Mesothelial cell of epicardium (in vitro differentiated cells): ENCODE measurements at regions not wholly inside any gene's neighbourhood (a gene's known extent, or its start where the extent isn't known, plus 50 kb on each side); places are given as distances from the start of the nearest gene placed in this dataset.

Source experiments
- DNase-seq, 2 experiments: peaks; one replicate each; pipeline ENCODE4 v3.0.0; 2021; ENCODE audit warnings: low spot score in 2 of 2; ENCODE audit not compliant: unreplicated experiment in 2 of 2
- H3K27ac Mint-ChIP-seq: 2 replicates; pipeline ENCODE4 v1.8.0; 2021; ENCODE audit warnings: mixed read lengths
- H3K27me3 Mint-ChIP-seq: 2 replicates; pipeline ENCODE4 v1.8.0; 2021; ENCODE audit warnings: low read depth, mixed read lengths
- H3K36me3 Mint-ChIP-seq: 2 replicates; pipeline ENCODE4 v1.8.0; 2021; ENCODE audit warnings: mixed read lengths
- H3K4me1 Mint-ChIP-seq: 2 replicates; pipeline ENCODE4 v1.8.0; 2021; ENCODE audit warnings: mixed read lengths
- H3K4me3 Mint-ChIP-seq: 2 replicates; pipeline ENCODE4 v1.8.0; 2021; ENCODE audit warnings: mild to moderate bottlenecking, moderate library complexity, mixed read lengths
- H3K9me3 Mint-ChIP-seq: 2 replicates; pipeline ENCODE4 v1.8.0; 2021; ENCODE audit warnings: mixed read lengths
- TF ChIP-seq, protein P1 (sequence below): fragments of 200-600 bp; sonication (generic); IDR thresholded peaks from one replicate; pipeline ENCODE4 v1.5.0; 2021; ENCODE audit warnings: antibody characterized with exemption; ENCODE audit not compliant: unreplicated experiment

DNA sequence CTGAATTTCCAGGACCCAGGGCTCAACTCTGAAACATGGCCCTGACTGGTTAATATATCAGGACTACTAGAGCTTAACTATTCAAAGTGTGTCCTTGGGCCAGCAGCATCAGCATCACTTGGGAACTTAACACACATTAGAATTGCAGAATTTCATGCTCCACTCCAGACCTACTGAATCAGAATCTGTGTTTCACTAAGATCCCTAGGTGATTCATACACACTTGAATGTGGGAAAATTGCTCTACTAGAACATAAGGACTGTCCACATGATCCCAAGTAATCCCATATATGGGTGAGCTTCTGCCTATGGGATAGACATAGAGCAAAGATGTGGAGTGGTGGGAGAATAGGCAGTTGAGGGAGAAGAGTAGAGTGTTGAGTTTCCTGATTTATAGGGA is 192.5 kb upstream of the CLNK start:
- H3K27ac Mint-ChIP-seq: no peak overlapping the region
- no peaks in the 10 kb centered on the region for H3K27me3 Mint-ChIP-seq
- H3K9me3 Mint-ChIP-seq: no peaks in the 10 kb centered on the region
- no peak overlapping the region for H3K4me3 Mint-ChIP-seq
- DNase-seq: no peak
- H3K36me3 Mint-ChIP-seq: no peaks in the 10 kb centered on the region
- TF ChIP-seq, protein P1, sequence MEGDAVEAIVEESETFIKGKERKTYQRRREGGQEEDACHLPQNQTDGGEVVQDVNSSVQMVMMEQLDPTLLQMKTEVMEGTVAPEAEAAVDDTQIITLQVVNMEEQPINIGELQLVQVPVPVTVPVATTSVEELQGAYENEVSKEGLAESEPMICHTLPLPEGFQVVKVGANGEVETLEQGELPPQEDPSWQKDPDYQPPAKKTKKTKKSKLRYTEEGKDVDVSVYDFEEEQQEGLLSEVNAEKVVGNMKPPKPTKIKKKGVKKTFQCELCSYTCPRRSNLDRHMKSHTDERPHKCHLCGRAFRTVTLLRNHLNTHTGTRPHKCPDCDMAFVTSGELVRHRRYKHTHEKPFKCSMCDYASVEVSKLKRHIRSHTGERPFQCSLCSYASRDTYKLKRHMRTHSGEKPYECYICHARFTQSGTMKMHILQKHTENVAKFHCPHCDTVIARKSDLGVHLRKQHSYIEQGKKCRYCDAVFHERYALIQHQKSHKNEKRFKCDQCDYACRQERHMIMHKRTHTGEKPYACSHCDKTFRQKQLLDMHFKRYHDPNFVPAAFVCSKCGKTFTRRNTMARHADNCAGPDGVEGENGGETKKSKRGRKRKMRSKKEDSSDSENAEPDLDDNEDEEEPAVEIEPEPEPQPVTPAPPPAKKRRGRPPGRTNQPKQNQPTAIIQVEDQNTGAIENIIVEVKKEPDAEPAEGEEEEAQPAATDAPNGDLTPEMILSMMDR: no peak
- peaks cover 2% of the 10 kb centered on the region for H3K4me1 Mint-ChIP-seq

DNA sequence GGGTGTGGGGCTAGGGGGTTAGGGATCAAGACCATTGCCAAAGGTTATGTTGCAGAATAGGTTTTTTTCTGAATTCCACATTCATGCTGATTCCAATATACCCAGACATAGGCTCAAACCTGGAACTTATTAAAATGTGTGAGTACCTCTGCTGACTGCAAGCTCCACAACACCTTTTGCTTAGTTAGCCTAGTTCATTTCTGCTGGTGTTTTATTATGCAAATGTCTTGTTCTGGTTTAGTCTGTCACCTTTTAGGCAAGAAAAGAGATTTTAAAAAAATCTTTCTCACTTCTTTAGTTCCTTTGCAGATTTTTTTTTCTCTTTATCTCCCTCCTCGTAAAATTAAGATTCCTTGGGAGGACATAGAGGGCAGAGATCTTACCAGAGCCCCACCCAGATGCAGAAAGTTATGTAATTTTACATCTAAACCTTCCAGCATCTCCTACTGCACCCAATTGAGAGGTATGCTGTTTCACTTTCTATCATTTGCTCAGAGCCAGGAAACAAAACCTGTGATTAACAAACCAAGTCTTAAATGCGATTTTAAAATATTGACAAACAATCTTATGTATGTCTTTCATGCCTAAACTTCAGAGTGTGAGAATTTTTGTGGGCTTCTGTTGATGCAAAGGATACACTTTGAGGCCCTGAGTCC is 190.7 kb upstream of the CLNK start:
- no peak overlapping the region for H3K4me3 Mint-ChIP-seq
- no peaks in the 10 kb centered on the region for H3K9me3 Mint-ChIP-seq
- no peak overlapping the region for H3K27ac Mint-ChIP-seq
- H3K4me1 Mint-ChIP-seq: peaks cover 2% of the 10 kb centered on the region
- DNase-seq: no peak
- H3K36me3 Mint-ChIP-seq: no peaks in the 10 kb centered on the region
- TF ChIP-seq, protein P1: no peak
- H3K27me3 Mint-ChIP-seq: no peaks in the 10 kb centered on the region

DNA sequence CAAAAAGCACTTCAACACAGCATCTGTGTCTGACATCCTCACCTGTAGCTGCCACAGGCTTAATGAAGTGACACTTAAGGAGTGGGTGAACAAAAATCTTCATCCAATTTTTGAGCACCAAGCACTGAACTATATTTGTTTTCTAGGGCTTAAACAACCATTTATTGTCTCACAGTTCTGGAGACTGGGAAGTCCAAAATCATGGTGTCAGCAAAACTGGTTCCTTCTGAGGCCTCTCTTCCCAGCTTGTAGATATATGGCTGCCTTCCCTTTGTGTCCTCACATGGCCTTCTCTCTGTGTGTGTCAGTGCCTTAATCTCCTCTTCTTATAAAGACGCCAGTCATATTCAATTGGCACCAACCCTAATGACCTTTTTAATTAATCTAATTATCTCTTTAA is 189.2 kb upstream of the CLNK start:
- peaks cover 2% of the 10 kb centered on the region for H3K4me1 Mint-ChIP-seq
- no peaks in the 10 kb centered on the region for H3K9me3 Mint-ChIP-seq
- TF ChIP-seq, protein P1: no peak
- no peak overlapping the region for H3K27ac Mint-ChIP-seq
- no peaks in the 10 kb centered on the region for H3K36me3 Mint-ChIP-seq
- no peaks in the 10 kb centered on the region for H3K27me3 Mint-ChIP-seq
- no peak overlapping the region for H3K4me3 Mint-ChIP-seq
- no peak for DNase-seq

DNA sequence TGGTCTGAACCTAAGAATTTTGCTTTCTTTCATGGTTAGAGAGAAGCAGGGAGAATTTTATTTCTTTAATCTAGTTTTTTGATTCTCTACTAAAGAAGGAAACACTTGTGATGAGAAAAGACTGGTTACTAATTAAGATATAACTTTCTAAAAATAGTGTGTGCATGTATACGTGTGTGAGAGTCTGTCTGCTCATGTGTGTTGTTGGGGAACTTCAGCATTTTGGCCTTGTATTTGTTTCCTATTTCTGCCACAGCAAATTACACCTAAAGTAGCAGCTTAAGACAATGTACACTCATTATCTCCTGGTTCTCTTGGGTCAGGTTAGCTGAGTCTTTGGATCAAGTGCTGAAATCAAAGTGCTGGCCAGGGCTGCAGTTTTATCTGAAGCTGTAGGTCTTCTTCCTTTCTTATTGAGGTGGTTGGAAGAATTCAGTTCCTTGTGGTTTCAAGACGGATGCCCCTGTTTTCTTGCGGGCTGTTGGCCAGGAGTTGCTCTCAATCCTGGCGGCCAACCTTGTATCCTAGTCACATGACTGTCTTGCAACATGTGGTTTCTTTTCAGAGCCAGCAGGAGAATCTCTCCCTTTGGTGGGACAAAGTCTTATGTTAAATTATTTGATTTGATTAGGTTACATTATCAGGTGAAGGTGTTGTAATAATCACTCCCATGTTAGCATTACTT is 188.4 kb upstream of the CLNK start:
- no peak overlapping the region for H3K27ac Mint-ChIP-seq
- no peaks in the 10 kb centered on the region for H3K27me3 Mint-ChIP-seq
- TF ChIP-seq, protein P1: no peak
- no peak overlapping the region for H3K4me3 Mint-ChIP-seq
- H3K9me3 Mint-ChIP-seq: peaks cover 2% of the 10 kb centered on the region
- H3K36me3 Mint-ChIP-seq: no peaks in the 10 kb centered on the region
- peaks cover 2% of the 10 kb centered on the region for H3K4me1 Mint-ChIP-seq
- no peak for DNase-seq

DNA sequence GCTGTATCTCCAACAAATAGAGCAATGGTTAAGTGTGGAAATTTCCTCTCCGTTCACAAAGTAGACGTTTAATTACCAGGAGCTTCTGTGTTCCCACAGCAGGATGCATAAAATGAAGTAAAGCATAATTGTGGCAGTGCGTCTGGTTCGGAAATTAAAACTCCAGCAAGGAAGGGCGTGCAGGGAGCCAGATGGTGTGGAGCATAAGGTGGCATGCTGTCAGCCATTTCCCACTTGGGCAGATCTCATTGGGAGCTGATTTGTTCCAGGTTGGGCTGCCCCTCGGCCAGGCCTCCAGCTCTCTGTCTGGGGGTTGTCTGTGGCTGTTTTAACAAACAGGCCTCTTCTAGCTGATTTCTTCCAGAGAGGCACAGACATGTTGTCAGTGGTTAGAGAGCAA is 182.1 kb upstream of the CLNK start:
- Mint-ChIP-seq H3K27me3 (no peaks in the 10 kb centered on the region), H3K36me3 (no peaks in the 10 kb centered on the region), H3K9me3 (peaks cover 12% of the 10 kb centered on the region), H3K4me3 (no peak overlapping the region), H3K4me1 (peaks cover 3% of the 10 kb centered on the region), H3K27ac (no peak overlapping the region)
- no peak for DNase-seq
- TF ChIP-seq, protein P1: no peak
